Stimulated activated CD4-positive, alpha-beta T cell treated with anti-CD3 and anti-CD28 coated beads, Interleukin-1b, Interleukin-23, amount 100 ng/mL, for 1 hour (primary cell): ENCODE measurements at regions not wholly inside any gene's neighbourhood (a gene's known extent, or its start where the extent isn't known, plus 50 kb on each side); places are given as distances from the start of the nearest gene placed in this dataset.
"Not testable (repeated sequence)": the region's sequence is repeated elsewhere in the genome, so short reads cannot be mapped to it uniquely, and the experiment has no call there.

Source experiments
- DNase-seq, 2 donors: peaks; one replicate each; pipeline ENCODE4 v3.0.0-alpha.2; 2020; ENCODE audit warnings: low read depth in 2 of 2

- DNase-seq: no peak
Measured at GRCh38 chr3:26068890-26069289, 279.0 kb downstream of the OXSM start.

GRCh38 chr3:26070854-26071253 lies 281.0 kb downstream of the OXSM start:
- DNase-seq: no peak

GRCh38 chr3:26074080-26074479 lies 284.2 kb downstream of the OXSM start:
- no peak for DNase-seq

- DNase-seq: no peak
Measured at GRCh38 chr3:26078539-26078938, 288.6 kb downstream of the OXSM start.

GRCh38 chr3:26081166-26081565 lies 291.3 kb downstream of the OXSM start:
- DNase-seq: no peak

- no peak for DNase-seq
Measured at GRCh38 chr3:26081806-26082205, 291.9 kb downstream of the OXSM start.

- DNase-seq: no peak
Measured at GRCh38 chr3:26082911-26083310, 293.0 kb downstream of the OXSM start.

- no peak for DNase-seq
Measured at GRCh38 chr3:26084629-26085028, 294.7 kb downstream of the OXSM start.

- DNase-seq: no peak
Measured at GRCh38 chr3:26087751-26088150, 297.9 kb downstream of the OXSM start.

GRCh38 chr3:26089249-26089648 lies 299.4 kb downstream of the OXSM start:
- no peak for DNase-seq

- DNase-seq: no peak
Measured at GRCh38 chr3:26090589-26090988, 300.7 kb downstream of the OXSM start.

GRCh38 chr3:26091096-26091495 lies 301.2 kb downstream of the OXSM start:
- no peak for DNase-seq

GRCh38 chr3:26091626-26092025 lies 301.7 kb downstream of the OXSM start:
- no peak for DNase-seq

- DNase-seq: not testable (repeated sequence)
Measured at GRCh38 chr3:26097111-26097510, 307.2 kb downstream of the OXSM start.

- DNase-seq: no peak
Measured at GRCh38 chr3:26099692-26100091, 309.8 kb downstream of the OXSM start.

GRCh38 chr3:26100176-26100575 lies 310.3 kb downstream of the OXSM start:
- DNase-seq: no peak

- no peak for DNase-seq
Measured at GRCh38 chr3:26102376-26102775, 312.5 kb downstream of the OXSM start.

GRCh38 chr3:26104851-26105251 lies 315.0 kb downstream of the OXSM start:
- DNase-seq: no peak

- DNase-seq: no peak
Measured at GRCh38 chr3:26105261-26105660, 315.4 kb downstream of the OXSM start.

GRCh38 chr3:26106228-26106627 lies 316.3 kb downstream of the OXSM start:
- DNase-seq: no peak

GRCh38 chr3:26108846-26109489 lies 319.1 kb downstream of the OXSM start:
- no peak for DNase-seq

- no peak for DNase-seq
Measured at GRCh38 chr3:26114851-26115250, 325.0 kb downstream of the OXSM start.

GRCh38 chr3:26118165-26118564 lies 328.3 kb downstream of the OXSM start:
- DNase-seq: no peak

GRCh38 chr3:26132942-26133341 lies 343.1 kb downstream of the OXSM start:
- DNase-seq: no peak
